ENCODE measurements at regions not wholly inside any gene's neighbourhood (a gene's known extent, or its start where the extent isn't known, plus 50 kb on each side); places are given as distances from the start of the nearest gene placed in this dataset.

DNA sequence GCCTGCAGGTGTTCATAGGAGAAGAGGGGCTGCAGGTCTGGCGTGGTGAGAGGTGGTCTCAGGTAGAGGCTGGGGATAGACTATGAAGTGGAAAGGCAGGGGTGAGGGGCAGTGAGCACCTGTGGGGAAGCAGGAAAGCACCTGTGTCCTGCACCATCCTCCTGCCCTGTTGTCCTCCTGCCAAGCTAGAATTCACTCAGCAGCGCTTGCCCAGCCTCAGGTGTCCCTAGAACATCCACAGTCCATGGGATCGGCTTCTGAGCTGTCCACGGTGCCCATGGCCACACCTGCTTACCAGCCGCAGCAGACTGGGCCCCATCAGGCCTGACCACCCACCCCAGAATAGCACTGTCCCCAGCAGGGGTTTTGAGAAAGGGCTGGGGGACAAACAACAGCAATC lies 456.2 kb upstream of the SULF2 start:
- no peak overlapping the region for H3K4ac ChIP-seq (ENCODE audit: low read depth in 1 of 2, low read length in 2 of 2)
- no peak overlapping the region for H4K8ac ChIP-seq (ENCODE audit: low read length)
- DNase-seq = no peak
- H2BK12ac ChIP-seq (ENCODE audit: low read length in 2 of 2) = no peak overlapping the region
- H3K4me1 ChIP-seq (ENCODE audit: control insufficient read depth, insufficient read depth, low read depth, low read length) = peaks cover 2% of the 10 kb centered on the region
- H3K36me3 ChIP-seq (ENCODE audit: control insufficient read depth in 1 of 2, insufficient read depth in 2 of 2, low read depth in 1 of 2, low read length in 2 of 2) = no peaks in the 10 kb centered on the region
- no peak overlapping the region for H2BK5ac ChIP-seq (ENCODE audit: low read depth, low read length, poor library complexity, severe bottlenecking)
- H2AFZ ChIP-seq (ENCODE audit: low read depth, low read length) = no peak overlapping the region
- H3K23ac ChIP-seq (ENCODE audit: low read length in 2 of 2) = no peak overlapping the region
- no peaks in the 10 kb centered on the region for H3K79me1 ChIP-seq (replicated peaks; ENCODE audit: low read length, poor library complexity, severe bottlenecking)
- no peak overlapping the region for H3K9ac ChIP-seq (ENCODE audit: low read length)
- no peak overlapping the region for H2BK15ac ChIP-seq (ENCODE audit: low read depth, poor library complexity, severe bottlenecking)
- peak overlapping the region in 1 of 2 experiments; percentile 21 for H3K14ac ChIP-seq (ENCODE audit: low read length in 2 of 2)
- H3K4me3 ChIP-seq (ENCODE audit: insufficient read depth in 1 of 2, low read depth in 1 of 2, low read length in 2 of 2) = no peak overlapping the region
- no peak overlapping the region for H2BK120ac ChIP-seq (ENCODE audit: low read depth, low read length)
- H3K18ac ChIP-seq (ENCODE audit: low read depth in 1 of 2, low read length in 2 of 2) = no peak overlapping the region
- H3K9me3 ChIP-seq (ENCODE audit: control insufficient read depth, low read length) = no peaks in the 10 kb centered on the region
- no peak overlapping the region for H3K4me2 ChIP-seq (ENCODE audit: low read length, poor library complexity, severe bottlenecking)
- no peak overlapping the region for H3K27ac ChIP-seq (ENCODE audit: low read length, poor library complexity, severe bottlenecking)
- 84% methylated on average over 5 of the region's 5 CpGs for WGBS
- H2AK5ac ChIP-seq (ENCODE audit: low read length, severe bottlenecking) = no peak overlapping the region
- H4K91ac ChIP-seq (ENCODE audit: low read length) = no peak overlapping the region
- H3K27me3 ChIP-seq (ENCODE audit: control insufficient read depth in 1 of 2, insufficient read depth in 1 of 2, low read length in 2 of 2) = peaks cover 23 to 50% of the 10 kb centered on the region in 2 experiments

DNA sequence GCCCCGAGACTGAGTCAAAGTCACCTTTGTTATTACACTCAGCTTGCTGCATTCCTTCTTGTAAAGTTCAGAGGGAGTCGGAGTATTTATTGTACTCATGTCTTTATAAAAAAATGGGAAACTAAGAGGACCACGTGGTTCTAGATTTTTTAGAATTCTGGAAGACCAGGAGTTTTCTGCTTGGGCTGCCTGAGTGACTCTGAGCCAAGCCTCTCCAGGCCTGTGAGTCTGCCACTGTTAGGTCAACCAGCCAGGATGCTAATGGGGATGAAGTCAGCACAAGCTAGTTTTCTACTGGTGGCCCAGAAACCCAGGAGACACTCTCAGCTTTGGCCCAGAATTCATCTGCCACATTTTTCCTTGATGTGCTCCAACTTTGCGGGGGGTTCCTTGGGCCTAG lies 453.5 kb upstream of the SULF2 start:
- peak overlapping the region; percentile 69 for H3K9ac ChIP-seq (ENCODE audit: low read length)
- H3K14ac ChIP-seq (ENCODE audit: low read length in 2 of 2) = no peak overlapping the region
- no peak overlapping the region for H2BK120ac ChIP-seq (ENCODE audit: low read depth, low read length)
- no peak overlapping the region for H4K91ac ChIP-seq (ENCODE audit: low read length)
- H3K18ac ChIP-seq (ENCODE audit: low read depth in 1 of 2, low read length in 2 of 2) = no peak overlapping the region
- peaks cover 2% of the 10 kb centered on the region for H3K4me1 ChIP-seq (ENCODE audit: control insufficient read depth, insufficient read depth, low read depth, low read length)
- no peak overlapping the region for H2BK15ac ChIP-seq (ENCODE audit: low read depth, poor library complexity, severe bottlenecking)
- H3K4ac ChIP-seq (ENCODE audit: low read depth in 1 of 2, low read length in 2 of 2) = no peak overlapping the region
- H3K27me3 ChIP-seq (ENCODE audit: control insufficient read depth in 1 of 2, insufficient read depth in 1 of 2, low read length in 2 of 2) = peaks cover 18 to 40% of the 10 kb centered on the region in 2 experiments
- no peak overlapping the region for H4K8ac ChIP-seq (ENCODE audit: low read length)
- no peak overlapping the region for H2BK12ac ChIP-seq (ENCODE audit: low read length in 2 of 2)
- no peak overlapping the region for H2AK5ac ChIP-seq (ENCODE audit: low read length, severe bottlenecking)
- no peak overlapping the region for H3K27ac ChIP-seq (ENCODE audit: low read length, poor library complexity, severe bottlenecking)
- no peaks in the 10 kb centered on the region for H3K36me3 ChIP-seq (ENCODE audit: control insufficient read depth in 1 of 2, insufficient read depth in 2 of 2, low read depth in 1 of 2, low read length in 2 of 2)
- no peak overlapping the region for H3K23ac ChIP-seq (ENCODE audit: low read length in 2 of 2)
- peaks cover 12% of the 10 kb centered on the region for H3K9me3 ChIP-seq (ENCODE audit: control insufficient read depth, low read length)
- 82% methylated on average over 3 of the region's 4 CpGs for WGBS
- no peaks in the 10 kb centered on the region for H3K79me1 ChIP-seq (replicated peaks; ENCODE audit: low read length, poor library complexity, severe bottlenecking)
- no peak overlapping the region for H2AFZ ChIP-seq (ENCODE audit: low read depth, low read length)
- DNase-seq = no peak
- no peak overlapping the region for H2BK5ac ChIP-seq (ENCODE audit: low read depth, low read length, poor library complexity, severe bottlenecking)
- H3K4me2 ChIP-seq (ENCODE audit: low read length, poor library complexity, severe bottlenecking) = no peak overlapping the region
- no peak overlapping the region for H3K4me3 ChIP-seq (ENCODE audit: insufficient read depth in 1 of 2, low read depth in 1 of 2, low read length in 2 of 2)

GRCh38 chr20:48238326-48238725 lies 453.0 kb upstream of the SULF2 start:
- Histone ChIP-seq H4K91ac (ENCODE audit: low read length) (no peak overlapping the region), H3K4ac (ENCODE audit: low read depth in 1 of 2, low read length in 2 of 2) (no peak overlapping the region), H3K36me3 (ENCODE audit: control insufficient read depth in 1 of 2, insufficient read depth in 2 of 2, low read depth in 1 of 2, low read length in 2 of 2) (no peaks in the 10 kb centered on the region), H3K4me2 (ENCODE audit: low read length, poor library complexity, severe bottlenecking) (no peak overlapping the region), H2BK120ac (ENCODE audit: low read depth, low read length) (no peak overlapping the region), H3K27ac (ENCODE audit: low read length, poor library complexity, severe bottlenecking) (no peak overlapping the region), H3K23ac (ENCODE audit: low read length in 2 of 2) (no peak overlapping the region), H2AK5ac (ENCODE audit: low read length, severe bottlenecking) (no peak overlapping the region), H2BK5ac (ENCODE audit: low read depth, low read length, poor library complexity, severe bottlenecking) (no peak overlapping the region), H3K4me3 (ENCODE audit: insufficient read depth in 1 of 2, low read depth in 1 of 2, low read length in 2 of 2) (no peak overlapping the region), H3K14ac (ENCODE audit: low read length in 2 of 2) (no peak overlapping the region), H3K9me3 (ENCODE audit: control insufficient read depth, low read length) (peaks cover 17% of the 10 kb centered on the region), H3K9ac (ENCODE audit: low read length) (peak overlapping the region; percentile 69), H4K8ac (ENCODE audit: low read length) (no peak overlapping the region), H3K4me1 (ENCODE audit: control insufficient read depth, insufficient read depth, low read depth, low read length) (peaks cover 2% of the 10 kb centered on the region), H2AFZ (ENCODE audit: low read depth, low read length) (no peak overlapping the region), H3K18ac (ENCODE audit: low read depth in 1 of 2, low read length in 2 of 2) (no peak overlapping the region), H3K79me1 (replicated peaks; ENCODE audit: low read length, poor library complexity, severe bottlenecking) (no peaks in the 10 kb centered on the region), H2BK15ac (ENCODE audit: low read depth, poor library complexity, severe bottlenecking) (no peak overlapping the region), H2BK12ac (ENCODE audit: low read length in 2 of 2) (no peak overlapping the region), H3K27me3 (ENCODE audit: control insufficient read depth in 1 of 2, insufficient read depth in 1 of 2, low read length in 2 of 2) (peaks cover 18 to 35% of the 10 kb centered on the region in 2 experiments)
- peak; percentile 37 for DNase-seq
- 40% methylated on average over 3 of the region's 4 CpGs for WGBS

- no peak overlapping the region for H2AFZ ChIP-seq (ENCODE audit: low read depth, low read length)
- WGBS = 69% methylated on average over 5 of the region's 10 CpGs
- H3K27me3 ChIP-seq (ENCODE audit: control insufficient read depth in 1 of 2, insufficient read depth in 1 of 2, low read length in 2 of 2) = peaks cover 8 to 20% of the 10 kb centered on the region in 2 experiments
Measured at GRCh38 chr20:48236000-48236970, 451.0 kb upstream of the SULF2 start.

More at GRCh38 chr20:48236000-48236970, 451.0 kb upstream of the SULF2 start:
- H2BK12ac ChIP-seq (ENCODE audit: low read length in 2 of 2) = no peak overlapping the region
- H3K4ac ChIP-seq (ENCODE audit: low read depth in 1 of 2, low read length in 2 of 2) = no peak overlapping the region
- H2AK5ac ChIP-seq (ENCODE audit: low read length, severe bottlenecking) = no peak overlapping the region
- no peak overlapping the region for H4K91ac ChIP-seq (ENCODE audit: low read length)
- H2BK5ac ChIP-seq (ENCODE audit: low read depth, low read length, poor library complexity, severe bottlenecking) = no peak overlapping the region
- no peak overlapping the region for H3K4me2 ChIP-seq (ENCODE audit: low read length, poor library complexity, severe bottlenecking)
- H3K36me3 ChIP-seq (ENCODE audit: control insufficient read depth in 1 of 2, insufficient read depth in 2 of 2, low read depth in 1 of 2, low read length in 2 of 2) = no peaks in the 10 kb centered on the region
- no peak overlapping the region for H3K27ac ChIP-seq (ENCODE audit: low read length, poor library complexity, severe bottlenecking)
- H4K8ac ChIP-seq (ENCODE audit: low read length) = no peak overlapping the region
- H3K14ac ChIP-seq (ENCODE audit: low read length in 2 of 2) = no peak overlapping the region
- H3K9me3 ChIP-seq (ENCODE audit: control insufficient read depth, low read length) = peaks cover 36% of the 10 kb centered on the region
- no peak overlapping the region for H3K18ac ChIP-seq (ENCODE audit: low read depth in 1 of 2, low read length in 2 of 2)
- DNase-seq = no peak
- H3K4me3 ChIP-seq (ENCODE audit: insufficient read depth in 1 of 2, low read depth in 1 of 2, low read length in 2 of 2) = no peak overlapping the region
- H3K23ac ChIP-seq (ENCODE audit: low read length in 2 of 2) = no peak overlapping the region
- no peaks in the 10 kb centered on the region for H3K79me1 ChIP-seq (replicated peaks; ENCODE audit: low read length, poor library complexity, severe bottlenecking)
- H3K9ac ChIP-seq (ENCODE audit: low read length) = no peak overlapping the region
- H3K4me1 ChIP-seq (ENCODE audit: control insufficient read depth, insufficient read depth, low read depth, low read length) = peaks cover 2% of the 10 kb centered on the region
- no peak overlapping the region for H2BK15ac ChIP-seq (ENCODE audit: low read depth, poor library complexity, severe bottlenecking)
- H2BK120ac ChIP-seq (ENCODE audit: low read depth, low read length) = no peak overlapping the region
